Heart right ventricle (tissue), 16 donors: ENCODE measurements at regions not wholly inside any gene's neighbourhood (a gene's known extent, or its start where the extent isn't known, plus 50 kb on each side); places are given as distances from the start of the nearest gene placed in this dataset.

ENCODE experiments used
- ATAC-seq, 8 donors: fragments of 200-7000 bp; cut with Tn5 transposase; one replicate each; pipeline ENCODE4 v1.9.1; 2020; ENCODE audit warnings: mild to moderate bottlenecking in 8 of 8, moderate library complexity in 8 of 8, moderate number of reproducible peaks in 1 of 8
- DNase-seq, 2 donors: peaks; one replicate each; pipeline ENCODE4 v3.0.0-alpha.2; 2020
- H3K27ac ChIP-seq, 10 donors: fragments of 200-600 bp; sonication (generic) in 2 of 10; one replicate each; pipeline versions ENCODE4 v1.5.0 to v1.8.0; 2020 to 2022; ENCODE audit warnings: mild to moderate bottlenecking in 3 of 10
- H3K27me3 ChIP-seq, 7 donors: fragments of 200-600 bp; one replicate each; pipeline ENCODE4 v1.8.0; 2021 to 2022; ENCODE audit warnings: mild to moderate bottlenecking in 2 of 7
- H3K36me3 ChIP-seq, 9 donors: fragments of 200-600 bp; sonication (generic) in 1 of 9; one replicate each; pipeline versions ENCODE4 v1.5.0 to v1.8.0; 2020 to 2022; ENCODE audit warnings: mild to moderate bottlenecking in 2 of 9
- H3K4me1 ChIP-seq, 9 donors: fragments of 200-600 bp; sonication (generic) in 1 of 9; one replicate each; pipeline versions ENCODE4 v1.5.0 to v1.8.0; 2020 to 2022; ENCODE audit warnings: mild to moderate bottlenecking in 4 of 9
- H3K4me3 ChIP-seq, 10 donors: fragments of 200-600 bp; sonication (generic) in 2 of 10; one replicate each; pipeline versions ENCODE4 v1.5.0 to v1.8.0; 2020 to 2022; ENCODE audit warnings: mild to moderate bottlenecking in 7 of 10, moderate library complexity in 2 of 10
- H3K9me3 ChIP-seq, 11 donors: fragments of 200-600 bp in 10 of 11; sonication (generic) in 2 of 11; one replicate each; pipeline versions ENCODE4 v1.5.0 to v1.8.0; 2013 to 2022; ENCODE audit warnings: mild to moderate bottlenecking in 2 of 11, control low read depth in 1 of 11, moderate library complexity in 1 of 11
- WGBS, 2 donors: extraction: QIAGEN DNeasy Blood & Tissue Kit; methylation state at CpG; one replicate each; pipeline ENCODE4 v1.1.7; 2013; ENCODE audit warnings: inconsistent platforms in 1 of 2; 5-methylcytosine and 5-hydroxymethylcytosine counted together
- intact Hi-C, 10 donors: fragments of 100-400 bp; cut with DNase I; formaldehyde crosslinking; loops; one replicate each; pipeline versions ENCODE4 v1.11.1 to v1.14.2; 2022
- TF ChIP-seq, protein P1 (sequence below), 9 donors: fragments of 200-600 bp; sonication (generic) in 2 of 9; IDR thresholded peaks; one replicate each; pipeline versions ENCODE4 v1.5.0 to v1.8.0; 2021 to 2022; ENCODE audit warnings: antibody characterized with exemption in 9 of 9, mild to moderate bottlenecking in 5 of 9, moderate library complexity in 1 of 9
- donor health status: Arrhythmogenic right ventricular cardiomyopathy.
- donor health status: ischemic (EF 13 %, LVEDD 7.1; RV severe dilation, severe dysfunction).
- donor health status: healthy with polysubstance abuse.
- donor health status: DM: no; HTN: yes; CAD: no.
- donor health status: DM: no; HTN: no; CAD: no.
- donor health status: ischemic (EF 25% LVEDD 6.9; RV normal size, moderate dysfunction).
- donor health status: ischemic (EF 25% LVEDD 5.7; RV mildly dilated, moderate dysfunction).
- donor health status: healthy.
- donor health status: DM: yes; HTN: yes; CAD: no.
- donor health status: Ischemic cardiomyopathy.
- donor health status: ischemic (EF 35%, LVEDD 5.7; RV mildly dilated, moderate dysfunction).
- donor health status: nonischemic (EF 11% LVEDD 7.7; RV severe dilation, severe dysfunction).
- donor health status: DM: yes; HTN: yes; CAD: no.
- donor health status: PGD.
- donor health status: ischemic (EF 29% LVEDD 5.4; RV normal size, mild dysfunction).
- donor health status: nonischemic (EF 23%, LVEDD 6.1; RV moderate dilation, normal function).

DNA sequence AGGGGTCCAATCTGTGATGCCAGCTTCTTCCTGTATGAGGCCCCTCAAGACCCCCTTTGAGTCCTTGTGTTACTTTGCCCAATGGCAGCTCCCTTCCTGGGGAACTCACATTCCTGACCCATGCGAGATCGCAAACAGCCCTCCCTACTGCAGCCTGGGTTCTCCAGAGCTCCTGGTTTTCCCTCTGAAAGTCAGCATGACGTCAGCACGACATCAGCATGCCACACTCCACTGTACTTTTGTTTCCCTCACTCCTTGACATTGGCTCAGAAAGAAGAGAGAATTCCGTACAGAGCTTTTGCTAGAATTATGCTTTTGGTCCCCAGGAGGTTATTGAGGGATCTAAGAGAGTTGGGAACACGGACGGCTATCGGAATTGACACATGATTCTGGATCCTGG is 168.1 kb upstream of the PIRT start:
- ATAC-seq: no peak
- Histone ChIP-seq H3K27me3 (peaks cover 0 to 21% (median 0%) of the 10 kb centered on the region in 7 donors), H3K27ac (no peak overlapping the region), H3K4me1 (no peaks in the 10 kb centered on the region), H3K36me3 (no peaks in the 10 kb centered on the region), H3K4me3 (no peak overlapping the region), H3K9me3 (no peaks in the 10 kb centered on the region)
- DNase-seq: no peak
- 70% methylated on average over 8 of the region's 8 CpGs for WGBS, 2 donors
- TF ChIP-seq, protein P1, sequence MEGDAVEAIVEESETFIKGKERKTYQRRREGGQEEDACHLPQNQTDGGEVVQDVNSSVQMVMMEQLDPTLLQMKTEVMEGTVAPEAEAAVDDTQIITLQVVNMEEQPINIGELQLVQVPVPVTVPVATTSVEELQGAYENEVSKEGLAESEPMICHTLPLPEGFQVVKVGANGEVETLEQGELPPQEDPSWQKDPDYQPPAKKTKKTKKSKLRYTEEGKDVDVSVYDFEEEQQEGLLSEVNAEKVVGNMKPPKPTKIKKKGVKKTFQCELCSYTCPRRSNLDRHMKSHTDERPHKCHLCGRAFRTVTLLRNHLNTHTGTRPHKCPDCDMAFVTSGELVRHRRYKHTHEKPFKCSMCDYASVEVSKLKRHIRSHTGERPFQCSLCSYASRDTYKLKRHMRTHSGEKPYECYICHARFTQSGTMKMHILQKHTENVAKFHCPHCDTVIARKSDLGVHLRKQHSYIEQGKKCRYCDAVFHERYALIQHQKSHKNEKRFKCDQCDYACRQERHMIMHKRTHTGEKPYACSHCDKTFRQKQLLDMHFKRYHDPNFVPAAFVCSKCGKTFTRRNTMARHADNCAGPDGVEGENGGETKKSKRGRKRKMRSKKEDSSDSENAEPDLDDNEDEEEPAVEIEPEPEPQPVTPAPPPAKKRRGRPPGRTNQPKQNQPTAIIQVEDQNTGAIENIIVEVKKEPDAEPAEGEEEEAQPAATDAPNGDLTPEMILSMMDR (IDR thresholded peaks at IDR 0.05): no peak
- intact Hi-C loops: no loop called here

DNA sequence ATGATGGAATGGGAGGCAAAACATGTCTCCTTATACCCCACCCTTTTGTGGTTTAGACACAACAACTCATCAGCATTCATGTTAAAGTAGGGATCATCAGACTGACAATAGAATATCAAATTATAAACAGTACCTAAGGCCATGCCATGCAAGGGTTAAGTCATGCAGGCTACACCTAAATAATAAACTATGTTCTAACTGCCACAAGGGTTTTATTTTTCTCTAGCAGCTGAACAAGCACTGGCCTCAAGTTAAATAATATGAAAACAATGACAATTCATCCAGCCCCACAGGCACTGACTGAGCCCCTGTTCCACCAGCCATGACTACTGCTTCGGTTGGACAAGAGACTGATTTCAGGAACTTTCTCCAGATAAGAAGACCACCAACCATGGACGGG is 164.5 kb upstream of the PIRT start:
- no peaks in the 10 kb centered on the region for H3K36me3 ChIP-seq
- H3K27me3 ChIP-seq: peaks cover 0 to 21% (median 0%) of the 10 kb centered on the region in 7 donors
- WGBS, 2 donors: 28 to 47% methylated on average over 2 of the region's 2 CpGs
- TF ChIP-seq, protein P1 (IDR thresholded peaks at IDR 0.05): no peak
- ATAC-seq (no peak), DNase-seq (no peak)
- H3K9me3 ChIP-seq: no peaks in the 10 kb centered on the region
- no peaks in the 10 kb centered on the region for H3K4me1 ChIP-seq
- H3K4me3 ChIP-seq: no peak overlapping the region
- no peak overlapping the region for H3K27ac ChIP-seq
- intact Hi-C loops: no loop called here

DNA sequence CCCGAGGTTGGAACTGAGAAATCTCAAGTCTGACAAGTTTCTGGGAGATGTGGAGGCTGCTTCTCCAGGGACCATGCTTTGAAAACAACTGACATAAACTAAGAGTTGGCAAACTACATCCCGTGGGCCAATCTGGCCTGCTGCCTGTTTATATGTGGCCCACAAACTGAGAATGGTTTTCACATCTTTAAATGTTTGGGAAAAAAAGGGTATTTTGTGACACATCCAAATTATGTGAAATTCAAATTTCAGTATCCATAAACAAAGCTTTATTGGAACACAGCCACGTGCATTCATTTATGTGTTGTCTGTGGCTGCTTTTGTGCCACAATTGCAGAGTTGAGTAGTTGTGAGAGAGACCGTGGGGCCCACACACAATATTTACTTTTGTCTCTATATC is 163.8 kb upstream of the PIRT start:
- no peaks in the 10 kb centered on the region for H3K36me3 ChIP-seq
- peaks cover 0 to 21% (median 5%) of the 10 kb centered on the region in 7 donors for H3K27me3 ChIP-seq
- no peak for DNase-seq
- TF ChIP-seq, protein P1 (IDR thresholded peaks at IDR 0.05): no peak
- intact Hi-C loops: no loop called here
- H3K27ac ChIP-seq: no peak overlapping the region
- WGBS, 2 donors: 42 to 43% methylated on average over 4 of the region's 4 CpGs
- no peaks in the 10 kb centered on the region for H3K4me1 ChIP-seq
- H3K4me3 ChIP-seq: no peak overlapping the region
- ATAC-seq: no peak
- no peaks in the 10 kb centered on the region for H3K9me3 ChIP-seq

DNA sequence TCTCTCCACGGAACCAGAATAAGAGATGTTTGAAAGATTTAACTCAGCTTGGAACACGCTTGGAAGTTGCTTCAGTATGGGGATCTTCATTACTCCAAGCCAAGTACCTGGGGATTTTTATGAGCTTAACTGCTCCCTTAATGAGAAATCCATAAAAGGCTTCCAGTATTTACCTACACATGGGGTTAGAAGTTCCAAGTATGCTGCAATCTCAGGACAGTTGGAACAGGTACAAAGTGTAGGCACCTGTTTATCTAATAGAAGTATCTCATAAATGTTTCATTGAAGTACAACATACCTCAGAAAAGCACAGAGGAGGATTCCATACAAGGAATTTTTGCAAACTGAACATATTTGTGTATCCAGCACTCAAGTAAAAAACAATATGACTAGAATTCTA is 161.6 kb upstream of the PIRT start:
- WGBS, 2 donors: 67 to 77% methylated on average over 2 of the region's 2 CpGs

More for the DNA sequence above, 161.6 kb upstream of the PIRT start:
- no peaks in the 10 kb centered on the region for H3K36me3 ChIP-seq
- peaks cover 0 to 23% (median 10%) of the 10 kb centered on the region in 7 donors for H3K27me3 ChIP-seq
- no peak overlapping the region for H3K4me3 ChIP-seq
- intact Hi-C loops: no loop called here
- H3K27ac ChIP-seq: no peak overlapping the region
- TF ChIP-seq, protein P1 (IDR thresholded peaks at IDR 0.05): no peak
- no peaks in the 10 kb centered on the region for H3K9me3 ChIP-seq
- ATAC-seq (no peak), DNase-seq (no peak)
- H3K4me1 ChIP-seq: no peaks in the 10 kb centered on the region
